ENCODE measurements at regions not wholly inside any gene's neighbourhood (a gene's known extent, or its start where the extent isn't known, plus 50 kb on each side); places are given as distances from the start of the nearest gene placed in this dataset.
A peak's percentile ranks its signal among the peaks of the same experiment; 100 is the strongest.
"Not testable (repeated sequence)": the region's sequence is repeated elsewhere in the genome, so short reads cannot be mapped to it uniquely, and the experiment has no call there.

DNA sequence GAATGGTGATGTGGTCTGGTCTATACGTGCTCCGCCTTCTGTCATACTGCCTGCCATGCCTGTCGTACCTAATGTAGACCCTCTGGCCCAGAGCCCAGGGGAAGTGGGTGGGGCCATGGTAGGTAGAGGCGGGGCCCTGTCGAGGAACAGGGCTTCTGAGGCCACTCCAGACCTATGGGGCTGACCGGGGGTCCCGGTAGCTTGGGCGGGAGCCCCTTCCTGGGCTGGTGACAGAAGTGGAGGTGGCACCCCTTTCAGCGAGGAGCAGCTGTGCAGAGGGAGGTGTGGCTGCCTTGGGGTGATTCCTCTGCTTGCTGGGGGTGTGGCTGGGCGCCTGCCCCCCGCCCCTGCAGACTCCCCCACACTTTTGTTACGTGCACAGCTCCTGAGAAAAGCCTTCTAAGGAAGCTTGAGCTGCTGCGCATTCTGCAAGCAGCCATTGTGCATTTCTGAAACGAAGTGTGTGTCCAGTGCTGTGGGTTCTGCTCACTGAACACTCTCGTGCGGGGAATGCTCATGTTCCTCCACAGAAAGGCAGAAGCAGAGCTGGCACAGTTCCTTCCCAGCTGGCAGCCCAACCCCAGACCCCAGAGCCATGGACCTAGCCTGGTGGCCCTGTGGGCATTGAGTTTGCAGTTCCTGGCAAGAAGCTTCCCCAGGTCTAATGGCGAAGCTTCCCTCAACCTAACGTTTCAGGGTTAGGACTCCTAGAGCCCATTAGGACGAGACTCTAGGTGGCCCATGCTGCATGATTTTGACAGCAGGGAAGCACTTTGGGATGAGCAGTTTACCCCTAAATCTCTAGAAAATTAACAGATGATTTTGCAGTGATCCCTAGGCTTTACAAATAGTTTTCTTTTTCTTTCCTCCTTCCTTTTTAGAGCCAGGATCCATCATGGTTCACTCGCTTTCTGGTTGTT is 72.7 kb upstream of the HGFAC start:
- no peak overlapping the region for H3K27ac Mint-ChIP-seq
- DNase-seq = no peak
- peaks cover 18% of the 10 kb centered on the region for H3K27me3 Mint-ChIP-seq
- H3K4me3 Mint-ChIP-seq = peak overlapping the region; percentile 62
- peaks cover 26% of the 10 kb centered on the region for H3K4me1 Mint-ChIP-seq (ENCODE audit: low read depth)
- no peaks in the 10 kb centered on the region for H3K36me3 Mint-ChIP-seq (ENCODE audit: low read depth)
- no peaks in the 10 kb centered on the region for H3K9me3 Mint-ChIP-seq

DNA sequence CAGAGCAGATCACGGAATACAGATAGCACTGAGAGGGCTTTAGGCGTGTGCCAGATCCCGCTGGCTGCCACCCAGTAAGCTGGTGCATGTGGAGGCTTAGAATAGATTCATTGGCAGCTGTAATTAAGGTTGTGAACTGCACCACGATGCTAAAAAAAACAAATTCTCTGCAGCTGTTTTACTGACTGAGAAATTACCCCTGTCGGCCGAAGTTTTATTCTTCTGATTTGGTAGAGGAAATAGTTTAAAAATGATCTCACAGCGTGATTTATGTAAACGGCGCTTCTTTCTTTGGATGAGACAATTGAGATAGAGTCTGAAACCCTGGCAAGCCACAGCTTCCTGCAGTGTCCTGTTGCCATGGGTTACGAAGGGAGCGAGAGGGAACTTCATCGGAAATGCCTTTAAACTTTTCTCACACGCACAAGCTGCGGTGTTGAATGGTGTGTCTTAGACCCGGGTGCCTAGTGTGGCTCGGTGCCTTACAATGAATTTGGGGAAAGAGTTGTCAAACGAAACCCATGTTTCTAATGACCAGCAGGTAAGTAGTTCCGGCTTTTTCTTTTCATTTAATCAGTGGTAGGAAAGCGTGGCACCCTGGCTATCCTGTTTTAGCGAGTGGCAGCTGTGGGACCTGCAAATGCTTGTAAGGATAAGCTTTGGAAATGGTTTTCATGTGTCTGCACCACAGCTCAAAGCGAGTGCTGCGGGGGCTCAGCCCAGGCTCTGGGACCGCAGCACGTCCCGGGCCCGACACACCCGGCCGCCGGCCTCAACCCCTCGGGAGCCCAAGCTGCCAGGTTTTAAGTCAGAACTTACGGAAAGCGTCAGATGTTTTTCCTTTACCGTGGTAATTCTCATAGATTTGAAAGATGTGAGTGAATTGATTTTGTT is 71.7 kb upstream of the HGFAC start:
- DNase-seq = no peak

DNA sequence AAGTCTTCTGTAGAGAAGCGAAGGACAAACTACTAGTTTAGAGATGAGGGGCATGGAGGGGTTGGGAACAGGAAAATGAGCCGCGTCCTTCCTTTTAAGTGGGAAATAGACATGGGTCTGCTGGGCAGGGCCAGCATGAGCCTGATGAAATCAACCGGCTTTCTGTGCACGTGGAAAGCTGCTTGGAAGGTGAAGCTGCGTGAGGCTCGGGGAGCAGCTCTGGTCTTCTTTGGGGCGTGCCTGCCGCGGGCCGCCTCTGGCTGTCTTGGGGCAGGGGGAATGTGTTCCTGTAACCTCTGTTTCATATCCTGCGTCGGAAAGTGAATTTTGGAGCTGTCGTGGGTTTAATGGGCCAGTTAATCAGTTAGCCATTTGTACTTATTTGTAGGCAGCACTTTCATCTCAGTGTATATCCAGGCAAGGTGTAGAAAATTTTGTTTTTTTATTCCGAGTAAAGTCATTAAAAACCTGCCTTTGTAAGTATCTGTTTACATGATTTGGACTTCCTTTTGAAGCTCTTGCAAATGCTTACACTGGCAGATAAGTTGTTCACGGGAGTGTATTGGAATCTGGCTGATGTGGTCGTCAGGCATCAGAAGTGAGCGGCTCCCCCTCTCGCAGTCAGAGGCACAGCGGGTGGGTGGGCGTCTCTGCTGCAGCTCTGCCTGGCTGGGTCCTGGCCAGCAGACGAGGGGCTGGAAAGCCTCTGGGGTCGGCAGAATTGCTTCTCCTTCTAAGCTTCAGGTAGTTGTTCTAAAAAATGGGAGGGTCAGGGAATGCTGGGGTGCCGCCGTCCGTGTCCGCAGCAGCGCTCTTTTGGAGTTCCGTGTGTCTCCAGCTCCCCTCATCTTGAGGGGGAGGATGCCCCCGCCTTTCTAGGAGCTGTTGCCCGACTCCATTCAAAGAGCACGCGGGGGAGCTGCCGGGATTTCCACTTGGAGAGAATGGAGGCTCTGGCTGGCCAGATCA is 70.5 kb upstream of the HGFAC start:
- H3K9me3 Mint-ChIP-seq = no peaks in the 10 kb centered on the region
- no peak overlapping the region for H3K27ac Mint-ChIP-seq
- no peaks in the 10 kb centered on the region for H3K36me3 Mint-ChIP-seq (ENCODE audit: low read depth)
- no peak overlapping the region for H3K4me3 Mint-ChIP-seq
- peaks cover 26% of the 10 kb centered on the region for H3K4me1 Mint-ChIP-seq (ENCODE audit: low read depth)
- H3K27me3 Mint-ChIP-seq = peaks cover 18% of the 10 kb centered on the region
- DNase-seq = no peak

More for the DNA sequence above, 71.7 kb upstream of the HGFAC start:
- peak overlapping the region; percentile 62 for H3K4me3 Mint-ChIP-seq
- H3K27me3 Mint-ChIP-seq = peaks cover 18% of the 10 kb centered on the region
- H3K9me3 Mint-ChIP-seq = no peaks in the 10 kb centered on the region
- H3K4me1 Mint-ChIP-seq (ENCODE audit: low read depth) = peaks cover 26% of the 10 kb centered on the region
- no peak overlapping the region for H3K27ac Mint-ChIP-seq
- no peaks in the 10 kb centered on the region for H3K36me3 Mint-ChIP-seq (ENCODE audit: low read depth)

DNA sequence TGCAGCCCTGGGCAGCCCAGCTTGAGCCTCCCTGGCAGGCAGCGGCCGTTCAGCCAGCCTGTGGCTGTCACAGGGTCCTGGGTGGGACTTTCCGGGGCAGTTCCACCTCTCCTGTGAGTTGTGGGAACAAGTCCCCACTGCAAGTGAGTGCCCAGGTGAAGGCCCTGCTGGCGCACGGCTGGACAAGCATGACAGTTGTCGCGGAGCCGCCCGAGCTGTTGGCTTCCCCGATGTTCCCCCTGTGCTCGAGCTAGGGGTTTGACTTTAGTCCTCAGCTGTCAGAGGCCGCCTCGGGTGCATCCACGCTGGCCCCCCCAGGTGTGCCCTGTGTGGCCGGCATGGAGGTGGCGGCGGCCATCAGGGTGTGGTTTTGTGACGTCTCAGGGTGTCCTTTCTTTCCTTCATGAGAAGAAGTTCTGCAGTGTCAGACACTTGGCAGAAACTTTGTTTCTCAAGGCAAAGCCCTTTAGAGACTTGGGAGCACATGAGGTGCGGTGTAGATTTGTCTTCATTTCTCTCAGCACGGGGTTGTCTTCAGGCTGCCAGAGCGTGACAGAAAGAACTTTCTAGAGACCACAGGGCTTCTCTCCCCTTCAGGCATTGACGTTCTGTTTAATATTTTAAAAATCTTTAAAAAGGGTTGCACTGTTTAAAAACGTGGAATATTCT is 69.4 kb upstream of the HGFAC start:
- Mint-ChIP-seq H3K4me1 (ENCODE audit: low read depth) (peaks cover 26% of the 10 kb centered on the region), H3K4me3 (no peak overlapping the region), H3K36me3 (ENCODE audit: low read depth) (no peaks in the 10 kb centered on the region), H3K27ac (no peak overlapping the region), H3K27me3 (peaks cover 18% of the 10 kb centered on the region), H3K9me3 (no peaks in the 10 kb centered on the region)
- no peak for DNase-seq

DNA sequence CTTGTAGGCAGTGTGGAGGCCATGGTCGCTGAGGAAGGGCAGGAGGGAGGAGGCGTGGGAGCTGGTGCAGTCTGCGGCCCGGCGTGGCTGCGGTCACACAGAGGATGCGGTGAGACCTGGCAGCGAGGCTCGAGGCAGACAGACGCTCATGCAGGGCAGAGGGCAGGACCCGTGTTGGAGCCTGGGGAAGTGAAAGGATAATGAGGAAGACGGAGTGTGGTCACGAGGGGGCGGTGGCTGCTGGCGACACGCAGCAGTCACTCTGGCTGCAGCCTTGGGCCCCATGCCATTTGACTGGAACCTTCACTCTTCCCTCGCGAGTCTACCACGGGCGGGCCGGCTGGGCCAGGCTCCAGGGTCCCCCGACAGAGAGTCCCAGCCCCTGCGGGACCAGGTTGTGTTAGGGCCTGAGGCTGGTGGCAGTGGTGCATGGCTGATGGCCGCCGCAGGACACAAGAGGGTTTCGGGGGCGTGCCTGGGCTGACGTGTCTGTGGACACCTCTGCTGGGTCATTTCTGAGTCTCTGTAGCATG is 68.8 kb upstream of the HGFAC start:
- H3K27ac Mint-ChIP-seq = no peak overlapping the region
- peaks cover 18% of the 10 kb centered on the region for H3K27me3 Mint-ChIP-seq
- H3K36me3 Mint-ChIP-seq (ENCODE audit: low read depth) = no peaks in the 10 kb centered on the region
- H3K9me3 Mint-ChIP-seq = no peaks in the 10 kb centered on the region
- H3K4me1 Mint-ChIP-seq (ENCODE audit: low read depth) = peaks cover 26% of the 10 kb centered on the region
- H3K4me3 Mint-ChIP-seq = no peak overlapping the region
- no peak for DNase-seq

DNA sequence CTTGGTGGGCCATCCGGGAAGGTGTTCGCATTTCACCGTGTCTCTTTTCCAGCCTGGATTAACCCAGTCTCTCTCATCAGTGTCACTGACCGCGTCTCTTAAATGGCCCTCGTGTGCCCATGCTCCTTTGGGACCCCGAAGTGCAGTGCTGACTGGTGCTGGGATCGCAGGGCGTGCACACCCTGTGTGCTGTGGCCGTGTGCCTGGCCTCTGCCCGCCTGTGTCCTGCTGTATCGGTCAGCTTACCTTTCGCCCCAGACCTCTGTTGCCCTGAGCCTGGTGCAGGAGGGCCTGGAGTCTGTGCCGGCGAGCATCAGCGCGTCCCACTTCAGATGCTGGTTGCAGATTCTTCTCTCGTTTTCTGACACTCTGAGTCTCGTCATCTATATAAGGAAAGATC is 68.3 kb upstream of the HGFAC start:
- Mint-ChIP-seq H3K27me3 (peaks cover 18% of the 10 kb centered on the region), H3K9me3 (no peaks in the 10 kb centered on the region), H3K4me3 (no peak overlapping the region), H3K36me3 (ENCODE audit: low read depth) (no peaks in the 10 kb centered on the region), H3K4me1 (ENCODE audit: low read depth) (peaks cover 26% of the 10 kb centered on the region), H3K27ac (no peak overlapping the region)
- DNase-seq = no peak

DNA sequence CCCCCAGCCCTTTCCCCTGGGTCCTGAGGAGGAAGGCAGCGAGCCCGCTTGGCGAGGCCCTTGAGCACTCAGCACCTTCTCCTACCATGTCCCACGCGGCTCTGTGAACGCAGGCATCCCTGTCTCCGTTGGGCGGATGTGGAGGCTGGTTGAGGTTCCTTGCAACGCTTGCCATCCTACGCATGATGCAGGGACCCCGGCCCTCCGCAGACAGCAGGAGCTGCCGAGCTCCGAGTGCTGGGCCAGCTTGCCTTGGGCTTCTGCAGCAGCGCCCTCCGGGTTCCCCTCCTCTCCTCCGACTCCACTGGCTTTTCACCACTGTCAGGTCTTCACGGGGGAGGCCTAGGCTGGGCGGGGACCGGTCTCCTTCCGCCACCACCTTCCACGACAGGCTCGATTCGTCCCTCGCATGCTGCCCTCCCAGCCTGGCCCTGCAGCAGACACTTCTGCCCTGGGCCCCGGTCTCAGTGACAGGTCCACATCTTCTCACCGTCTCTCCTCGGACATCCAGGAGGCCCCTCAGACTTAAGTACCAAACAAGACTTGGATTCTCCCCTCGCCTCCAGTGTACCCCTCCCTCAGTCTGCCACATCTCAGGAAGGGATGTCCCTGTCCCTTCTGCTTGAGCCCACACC is 67.6 kb upstream of the HGFAC start:
- Mint-ChIP-seq H3K27me3 (peaks cover 18% of the 10 kb centered on the region), H3K4me3 (no peak overlapping the region), H3K9me3 (peaks cover 2% of the 10 kb centered on the region), H3K27ac (no peak overlapping the region), H3K4me1 (ENCODE audit: low read depth) (peaks cover 21% of the 10 kb centered on the region), H3K36me3 (ENCODE audit: low read depth) (no peaks in the 10 kb centered on the region)
- DNase-seq = no peak

DNA sequence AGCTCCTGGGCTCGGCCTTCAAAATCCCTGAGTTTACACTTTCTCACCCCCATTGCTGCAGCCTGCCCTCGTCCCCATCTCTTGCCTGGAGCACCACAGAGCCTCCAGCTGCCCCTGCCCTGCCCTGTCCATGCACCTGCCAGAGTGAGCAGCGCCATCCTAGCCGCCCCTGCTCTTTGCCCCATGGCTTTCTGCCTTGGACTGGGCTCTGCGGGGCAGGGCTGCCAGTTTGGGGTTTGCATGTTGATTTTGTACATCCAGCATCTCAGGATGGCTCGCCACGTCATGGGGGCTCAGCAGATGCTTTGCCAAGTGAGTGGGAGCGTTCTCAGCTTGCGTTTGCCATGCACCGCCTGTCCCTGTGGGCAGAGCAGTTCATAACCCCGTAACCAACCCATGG is 67.1 kb upstream of the HGFAC start:
- peaks cover 5% of the 10 kb centered on the region for H3K9me3 Mint-ChIP-seq
- no peak overlapping the region for H3K27ac Mint-ChIP-seq
- no peak overlapping the region for H3K4me3 Mint-ChIP-seq
- peaks cover 1% of the 10 kb centered on the region for H3K36me3 Mint-ChIP-seq (ENCODE audit: low read depth)
- no peak for DNase-seq
- peaks cover 15% of the 10 kb centered on the region for H3K4me1 Mint-ChIP-seq (ENCODE audit: low read depth)
- H3K27me3 Mint-ChIP-seq = peaks cover 15% of the 10 kb centered on the region

DNA sequence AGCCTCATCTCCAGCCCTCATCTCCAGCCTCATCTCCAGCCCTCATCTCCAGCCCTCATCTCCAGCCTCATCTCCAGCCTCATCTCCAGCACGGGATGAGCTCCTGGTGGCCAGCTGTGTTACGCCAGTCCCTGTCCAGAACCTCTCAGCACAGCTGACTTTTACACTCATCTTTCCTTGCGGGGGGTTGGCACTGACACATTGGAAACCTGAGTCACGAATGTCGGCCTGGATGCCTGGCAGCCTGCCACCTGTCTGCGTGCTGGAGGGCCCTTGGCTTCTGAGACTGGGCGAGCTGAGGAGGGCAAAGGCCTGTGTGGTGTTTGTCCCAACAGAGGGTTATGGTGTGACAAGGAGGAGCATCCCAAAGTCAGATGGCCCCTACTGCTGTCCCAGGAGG is 66.1 kb upstream of the HGFAC start:
- no peak for DNase-seq
- Mint-ChIP-seq H3K27ac (no peak overlapping the region), H3K36me3 (ENCODE audit: low read depth) (peaks cover 3% of the 10 kb centered on the region), H3K4me1 (ENCODE audit: low read depth) (peaks cover 8% of the 10 kb centered on the region), H3K27me3 (peaks cover 8% of the 10 kb centered on the region), H3K4me3 (no peak overlapping the region), H3K9me3 (peaks cover 10% of the 10 kb centered on the region)

DNA sequence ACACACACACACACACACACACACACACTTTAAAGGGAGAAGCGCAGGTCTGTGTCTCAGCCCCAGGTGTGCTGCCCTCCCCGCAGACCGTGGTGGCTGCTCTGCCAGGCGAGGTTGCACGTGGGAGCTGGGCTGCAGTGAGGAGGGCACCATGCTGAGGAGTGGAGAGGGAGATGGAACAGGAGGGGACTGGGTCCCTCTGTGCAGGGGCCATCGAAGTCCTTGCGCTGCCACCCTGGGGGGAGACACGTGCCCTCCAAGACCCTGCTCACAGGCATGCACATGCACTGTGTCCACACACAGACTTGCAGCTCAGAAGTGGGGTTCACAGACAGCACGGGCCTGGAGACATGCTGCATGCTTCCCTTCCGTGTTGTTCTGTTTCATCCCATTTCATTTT is 65.5 kb upstream of the HGFAC start:
- no peak for DNase-seq
- no peak overlapping the region for H3K27ac Mint-ChIP-seq
- H3K9me3 Mint-ChIP-seq = peaks cover 10% of the 10 kb centered on the region
- H3K36me3 Mint-ChIP-seq (ENCODE audit: low read depth) = peaks cover 6% of the 10 kb centered on the region
- H3K4me1 Mint-ChIP-seq (ENCODE audit: low read depth) = peaks cover 3% of the 10 kb centered on the region
- H3K4me3 Mint-ChIP-seq = no peak overlapping the region
- H3K27me3 Mint-ChIP-seq = peaks cover 4% of the 10 kb centered on the region

DNA sequence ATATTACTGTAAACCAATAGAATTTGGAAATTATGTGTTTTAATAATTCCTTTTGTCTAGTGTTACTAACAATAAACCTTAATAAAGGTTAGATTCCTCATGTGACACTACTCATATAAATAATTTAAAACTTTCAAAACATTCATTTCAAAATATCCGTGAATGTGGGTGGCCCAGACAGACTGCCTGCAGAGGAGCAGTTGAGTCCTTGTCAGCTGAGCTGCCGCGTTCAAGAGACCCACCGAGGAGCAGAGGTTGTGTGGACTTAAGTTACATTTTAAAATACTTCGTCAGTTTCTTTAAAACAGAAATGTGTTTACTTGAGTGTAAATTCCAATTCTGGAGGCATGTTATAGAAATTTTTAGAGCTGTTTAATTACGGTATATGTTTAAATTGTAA is 64.2 kb upstream of the HGFAC start:
- Mint-ChIP-seq H3K27ac (no peak overlapping the region), H3K4me1 (ENCODE audit: low read depth) (no peaks in the 10 kb centered on the region), H3K9me3 (peaks cover 10% of the 10 kb centered on the region), H3K27me3 (no peaks in the 10 kb centered on the region), H3K4me3 (no peak overlapping the region), H3K36me3 (ENCODE audit: low read depth) (peaks cover 6% of the 10 kb centered on the region)
- no peak for DNase-seq

DNA sequence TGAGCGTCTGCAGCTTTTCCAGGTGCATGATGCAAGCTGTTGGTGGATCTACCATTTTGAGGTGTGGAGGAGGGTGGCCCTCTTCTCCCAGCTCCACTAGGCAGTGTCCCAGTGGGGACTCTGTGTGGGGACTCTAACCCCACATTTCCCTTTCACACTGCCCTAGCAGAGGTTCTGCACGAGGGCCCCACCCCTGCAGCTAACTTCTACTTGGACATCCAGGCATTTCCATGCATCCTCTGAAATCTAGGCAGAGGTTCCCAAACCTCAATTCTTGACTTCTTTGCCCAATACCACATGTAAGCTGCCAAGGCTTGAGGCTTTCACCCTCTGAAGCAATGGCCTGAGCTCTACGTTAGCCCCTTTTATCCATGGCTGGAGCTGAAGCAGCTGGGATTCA is 61.4 kb upstream of the HGFAC start:
- H3K27ac Mint-ChIP-seq; H3K9me3 Mint-ChIP-seq; DNase-seq; H3K4me1 Mint-ChIP-seq (ENCODE audit: low read depth); H3K36me3 Mint-ChIP-seq (ENCODE audit: low read depth); H3K27me3 Mint-ChIP-seq; H3K4me3 Mint-ChIP-seq: not testable (repeated sequence)

DNA sequence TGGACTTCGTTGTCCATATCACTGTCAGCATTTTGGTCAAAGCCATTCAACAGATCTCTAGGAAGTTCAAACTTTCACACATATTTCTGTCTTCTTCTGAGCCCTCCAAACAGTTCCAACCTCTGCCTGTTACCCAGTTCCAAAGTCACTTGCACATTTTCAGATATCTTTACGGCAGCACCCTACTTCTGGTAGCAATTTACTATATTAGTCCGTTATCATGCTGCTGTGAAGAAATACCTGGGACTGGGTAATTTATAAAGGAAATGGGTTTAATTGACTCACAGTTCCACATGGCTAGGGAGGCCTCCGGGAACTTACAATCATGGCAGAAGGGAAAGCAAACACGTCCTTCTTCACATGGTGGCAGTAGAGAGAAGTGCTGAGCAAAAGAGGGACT is 60.6 kb upstream of the HGFAC start:
- H3K27me3 Mint-ChIP-seq; H3K4me1 Mint-ChIP-seq (ENCODE audit: low read depth); H3K36me3 Mint-ChIP-seq (ENCODE audit: low read depth); H3K9me3 Mint-ChIP-seq; H3K27ac Mint-ChIP-seq; DNase-seq; H3K4me3 Mint-ChIP-seq: not testable (repeated sequence)
